ENCODE measurements at regions not wholly inside any gene's neighbourhood (a gene's known extent, or its start where the extent isn't known, plus 50 kb on each side); places are given as distances from the start of the nearest gene placed in this dataset.

DNA sequence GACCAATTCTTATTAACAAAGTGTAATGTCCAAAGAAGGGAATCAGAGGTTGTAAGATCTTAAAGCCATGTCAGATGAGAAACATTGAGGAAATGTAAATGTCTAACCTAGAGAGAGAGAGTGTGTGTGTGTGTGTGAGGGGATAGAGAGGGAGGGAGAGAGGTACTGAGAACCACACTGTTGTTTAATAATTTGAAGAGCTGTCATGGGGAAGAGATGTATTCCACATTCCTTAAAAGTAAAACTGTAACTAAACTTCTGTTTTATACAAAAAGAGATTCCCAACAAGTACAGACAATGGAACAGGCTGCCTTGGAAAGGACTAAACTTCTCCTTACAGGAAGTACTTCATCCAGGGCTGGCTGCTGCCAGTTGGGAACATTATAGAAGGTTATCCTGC is 68.9 kb upstream of the BOC start:
- Histone ChIP-seq H3K14ac (replicated peaks; ENCODE audit: low read depth, low read length) (no peak overlapping the region), H3K18ac (ENCODE audit: low read depth, low read length) (no peak overlapping the region), H3K4me2 (ENCODE audit: low read depth, low read length) (no peak overlapping the region), H3K27ac (ENCODE audit: insufficient read depth, low read length) (no peak overlapping the region), H3K23ac (ENCODE audit: low read depth, low read length) (no peak overlapping the region), H3K79me1 (ENCODE audit: low read depth in 1 of 2, low read length in 2 of 2) (no peaks in the 10 kb centered on the region), H3K4me3 (ENCODE audit: insufficient read depth, low read depth, low read length) (no peak overlapping the region), H2BK120ac (ENCODE audit: low read depth, low read length) (no peak overlapping the region), H3K56ac (ENCODE audit: extremely low read depth, insufficient read depth, low read length) (no peak overlapping the region), H2BK5ac (ENCODE audit: low read depth, low read length, poor library complexity, severe bottlenecking) (no peak overlapping the region), H3K4ac (ENCODE audit: low read depth, low read length) (no peak overlapping the region), H3K9ac (ENCODE audit: low read depth, low read length) (no peak overlapping the region), H2BK20ac (ENCODE audit: low read depth, low read length) (no peak overlapping the region), H2AK5ac (ENCODE audit: low read depth, low read length) (no peak overlapping the region), H3K9me3 (ENCODE audit: control insufficient read depth, insufficient read depth, low read length) (no peaks in the 10 kb centered on the region), H3K36me3 (ENCODE audit: control insufficient read depth, insufficient read depth, low read length) (no peaks in the 10 kb centered on the region), H2AK9ac (replicated peaks; ENCODE audit: low read depth, low read length, poor library complexity) (no peak overlapping the region), H4K91ac (ENCODE audit: insufficient read depth, low read depth, low read length) (no peak overlapping the region), H4K20me1 (ENCODE audit: insufficient read depth, low read length) (no peaks in the 10 kb centered on the region), H4K5ac (ENCODE audit: low read depth, low read length) (no peak overlapping the region), H3K27me3 (ENCODE audit: control insufficient read depth, insufficient read depth, low read length) (peaks cover 25% of the 10 kb centered on the region), H2AFZ (replicated peaks; ENCODE audit: low read length, poor library complexity) (no peak overlapping the region), H4K8ac (ENCODE audit: low read depth in 2 of 2, low read length in 2 of 2) (no peak overlapping the region), H2BK15ac (ENCODE audit: low read depth, low read length) (no peak overlapping the region), H3K4me1 (ENCODE audit: control insufficient read depth, insufficient read depth, low read length) (no peaks in the 10 kb centered on the region), H3K9me1 (ENCODE audit: insufficient read depth, low read length) (no peaks in the 10 kb centered on the region)
- DNase-seq, result no peak
- TF ChIP-seq CEBPB (IDR thresholded peaks at IDR 0.05; ENCODE audit: low read depth, low read length) (no peak), RAD21 (IDR thresholded peaks at IDR 0.05; ENCODE audit: low read length) (no peak), FOS (IDR thresholded peaks at IDR 0.05; ENCODE audit: low read depth, low read length) (no peak), RFX5 (IDR thresholded peaks at IDR 0.05; ENCODE audit: low read depth, low read length) (no peak), RCOR1 (IDR thresholded peaks at IDR 0.05; ENCODE audit: insufficient replicate concordance, low read length) (no peak), MAZ (IDR thresholded peaks at IDR 0.05; ENCODE audit: borderline replicate concordance, low read depth, low read length) (no peak), POLR2A (IDR thresholded peaks at IDR 0.05; ENCODE audit: low read depth, low read length) (no peak), MAFK (IDR thresholded peaks at IDR 0.05; ENCODE audit: low read depth, low read length) (no peak), BHLHE40 (IDR thresholded peaks at IDR 0.05; ENCODE audit: low read depth, low read length) (no peak), SMC3 (IDR thresholded peaks at IDR 0.05; ENCODE audit: low read depth, low read length) (no peak), CHD1 (IDR thresholded peaks at IDR 0.05; ENCODE audit: low read depth, low read length) (no peak), MXI1 (IDR thresholded peaks at IDR 0.05; ENCODE audit: borderline replicate concordance, low read depth, low read length) (no peak), NFE2L2 (IDR thresholded peaks at IDR 0.05; ENCODE audit: low read depth, low read length) (no peak)
- TF ChIP-seq, protein P1, sequence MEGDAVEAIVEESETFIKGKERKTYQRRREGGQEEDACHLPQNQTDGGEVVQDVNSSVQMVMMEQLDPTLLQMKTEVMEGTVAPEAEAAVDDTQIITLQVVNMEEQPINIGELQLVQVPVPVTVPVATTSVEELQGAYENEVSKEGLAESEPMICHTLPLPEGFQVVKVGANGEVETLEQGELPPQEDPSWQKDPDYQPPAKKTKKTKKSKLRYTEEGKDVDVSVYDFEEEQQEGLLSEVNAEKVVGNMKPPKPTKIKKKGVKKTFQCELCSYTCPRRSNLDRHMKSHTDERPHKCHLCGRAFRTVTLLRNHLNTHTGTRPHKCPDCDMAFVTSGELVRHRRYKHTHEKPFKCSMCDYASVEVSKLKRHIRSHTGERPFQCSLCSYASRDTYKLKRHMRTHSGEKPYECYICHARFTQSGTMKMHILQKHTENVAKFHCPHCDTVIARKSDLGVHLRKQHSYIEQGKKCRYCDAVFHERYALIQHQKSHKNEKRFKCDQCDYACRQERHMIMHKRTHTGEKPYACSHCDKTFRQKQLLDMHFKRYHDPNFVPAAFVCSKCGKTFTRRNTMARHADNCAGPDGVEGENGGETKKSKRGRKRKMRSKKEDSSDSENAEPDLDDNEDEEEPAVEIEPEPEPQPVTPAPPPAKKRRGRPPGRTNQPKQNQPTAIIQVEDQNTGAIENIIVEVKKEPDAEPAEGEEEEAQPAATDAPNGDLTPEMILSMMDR (conservative IDR thresholded peaks at IDR 0.05; ENCODE audit: low read depth, low read length), result no peak
- TF ChIP-seq, protein P2, sequence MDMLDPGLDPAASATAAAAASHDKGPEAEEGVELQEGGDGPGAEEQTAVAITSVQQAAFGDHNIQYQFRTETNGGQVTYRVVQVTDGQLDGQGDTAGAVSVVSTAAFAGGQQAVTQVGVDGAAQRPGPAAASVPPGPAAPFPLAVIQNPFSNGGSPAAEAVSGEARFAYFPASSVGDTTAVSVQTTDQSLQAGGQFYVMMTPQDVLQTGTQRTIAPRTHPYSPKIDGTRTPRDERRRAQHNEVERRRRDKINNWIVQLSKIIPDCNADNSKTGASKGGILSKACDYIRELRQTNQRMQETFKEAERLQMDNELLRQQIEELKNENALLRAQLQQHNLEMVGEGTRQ (IDR thresholded peaks at IDR 0.05; ENCODE audit: low read depth, low read length), result no peak
- TF ChIP-seq, protein P3, sequence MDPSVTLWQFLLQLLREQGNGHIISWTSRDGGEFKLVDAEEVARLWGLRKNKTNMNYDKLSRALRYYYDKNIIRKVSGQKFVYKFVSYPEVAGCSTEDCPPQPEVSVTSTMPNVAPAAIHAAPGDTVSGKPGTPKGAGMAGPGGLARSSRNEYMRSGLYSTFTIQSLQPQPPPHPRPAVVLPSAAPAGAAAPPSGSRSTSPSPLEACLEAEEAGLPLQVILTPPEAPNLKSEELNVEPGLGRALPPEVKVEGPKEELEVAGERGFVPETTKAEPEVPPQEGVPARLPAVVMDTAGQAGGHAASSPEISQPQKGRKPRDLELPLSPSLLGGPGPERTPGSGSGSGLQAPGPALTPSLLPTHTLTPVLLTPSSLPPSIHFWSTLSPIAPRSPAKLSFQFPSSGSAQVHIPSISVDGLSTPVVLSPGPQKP (IDR thresholded peaks at IDR 0.05; ENCODE audit: borderline replicate concordance, low read depth, low read length), result no peak
- in situ Hi-C loops (cut with MboI; ENCODE audit: low sequenced_read_pairs) (no loop called here), dilution Hi-C loops (cut with HindIII; ENCODE audit: low sequenced_read_pairs, unreplicated experiment) (no loop called here), intact Hi-C loops (cut with micrococcal nuclease) (no loop called here)
- ATAC-seq (ENCODE audit: low read depth), result no peak
- POLR2A ChIA-PET (ENCODE audit: unreplicated experiment), result no interaction called here
- BruUV-seq (replicated peaks), result no TSS peak
- CTCF ChIA-PET, result no interaction called here

Measured in IMR-90 (cell line).